Nucleus accumbens (tissue), 56 donors: ENCODE measurements at regions not wholly inside any gene's neighbourhood (a gene's known extent, or its start where the extent isn't known, plus 50 kb on each side); places are given as distances from the start of the nearest gene placed in this dataset.
"Not testable (repeated sequence)": the region's sequence is repeated elsewhere in the genome, so short reads cannot be mapped to it uniquely, and the experiment has no call there.

Experiments used
- DNase-seq, 56 donors: peaks; one replicate each; lab custom pipeline; 2025; lab: John Stamatoyannopoulos, UW

DNA sequence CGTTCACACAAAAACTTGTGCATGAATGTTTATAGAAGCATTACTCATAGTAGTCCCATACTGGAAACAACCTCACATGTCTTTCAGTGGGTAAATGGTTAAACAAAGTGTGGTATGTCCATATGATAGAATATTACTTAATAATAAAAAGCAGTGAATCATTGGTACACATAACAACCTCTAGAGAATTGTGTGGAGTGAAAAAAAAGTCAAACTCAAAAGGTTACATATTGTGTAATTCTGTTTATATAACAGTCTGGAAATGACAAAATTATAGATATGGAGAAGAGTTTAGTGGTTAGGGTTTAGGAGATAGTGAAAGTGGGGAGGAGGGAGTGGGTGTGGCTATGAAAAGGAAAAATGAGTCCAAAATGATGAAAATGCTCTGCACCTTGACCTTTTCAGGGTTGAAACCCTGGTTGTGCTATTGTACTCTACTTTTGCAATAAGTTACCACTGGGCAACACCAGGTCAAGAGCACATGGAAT is 243.4 kb upstream of the DDI1 start:
- no peak for DNase-seq

GRCh38 chr11:103794262-103794661 is 242.2 kb upstream of the DDI1 start:
- DNase-seq, result no peak

DNA sequence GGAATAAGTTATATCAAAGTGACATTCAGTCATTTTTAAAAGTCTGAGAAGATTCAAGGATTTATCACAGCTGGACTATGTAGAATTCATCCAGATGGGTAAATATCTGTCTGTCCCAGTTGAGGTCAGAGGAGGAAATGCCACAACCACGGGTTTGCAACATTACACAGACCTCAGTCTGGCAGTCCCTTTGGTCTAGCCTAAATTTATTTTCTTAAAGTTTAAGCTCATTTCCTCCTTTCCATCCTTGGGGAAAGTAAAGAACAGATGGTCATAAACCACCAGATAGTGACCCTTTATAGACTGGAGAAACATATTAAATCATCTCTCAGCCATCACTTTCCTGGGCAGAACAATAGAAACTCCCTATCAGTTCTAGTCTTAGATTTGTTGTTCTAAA is 238.4 kb upstream of the DDI1 start:
- no peak for DNase-seq

GRCh38 chr11:103798446-103798845 is 238.0 kb upstream of the DDI1 start:
- DNase-seq, result no peak

DNA sequence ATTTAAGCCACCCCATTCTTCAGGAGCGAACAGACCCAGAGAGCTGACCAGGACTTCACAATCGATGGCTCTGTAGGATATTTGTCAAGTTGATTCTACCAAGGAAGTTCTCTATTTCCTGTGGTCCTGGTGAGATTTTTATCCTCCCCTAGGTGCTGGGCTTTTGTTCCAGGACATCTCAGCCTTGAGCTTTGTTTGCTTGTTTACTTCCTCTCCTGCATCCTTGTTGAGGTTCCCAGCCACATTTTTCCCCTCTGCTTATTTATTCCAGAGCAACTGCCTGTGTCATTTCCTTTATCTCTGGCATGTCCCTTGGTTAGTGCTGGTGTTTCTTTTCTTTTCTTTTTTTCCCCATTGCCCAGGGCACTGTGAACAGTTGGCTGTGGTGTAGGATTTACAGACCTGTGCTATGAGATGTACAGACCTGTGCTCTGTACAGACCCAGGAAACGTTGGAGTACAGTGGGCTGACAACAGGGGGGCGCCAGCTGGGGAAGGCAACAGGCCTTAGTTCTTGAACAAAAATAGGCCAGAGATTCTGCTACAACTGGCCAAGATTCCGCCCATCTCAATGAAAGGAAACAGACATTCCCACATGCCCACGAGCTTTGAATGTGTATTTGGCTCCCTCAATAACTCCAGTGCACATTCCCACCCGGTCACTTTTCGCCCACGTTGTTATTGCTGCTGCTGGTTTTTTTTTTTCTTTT is 235.9 kb upstream of the DDI1 start:
- DNase-seq, result no peak

GRCh38 chr11:103803062-103803461 is 233.4 kb upstream of the DDI1 start:
- no peak for DNase-seq

GRCh38 chr11:103805688-103806009 is 230.8 kb upstream of the DDI1 start:
- no peak for DNase-seq

GRCh38 chr11:103806130-103806895 is 230.1 kb upstream of the DDI1 start:
- DNase-seq, result peak in 1 of 56 donors; percentile 6

DNA sequence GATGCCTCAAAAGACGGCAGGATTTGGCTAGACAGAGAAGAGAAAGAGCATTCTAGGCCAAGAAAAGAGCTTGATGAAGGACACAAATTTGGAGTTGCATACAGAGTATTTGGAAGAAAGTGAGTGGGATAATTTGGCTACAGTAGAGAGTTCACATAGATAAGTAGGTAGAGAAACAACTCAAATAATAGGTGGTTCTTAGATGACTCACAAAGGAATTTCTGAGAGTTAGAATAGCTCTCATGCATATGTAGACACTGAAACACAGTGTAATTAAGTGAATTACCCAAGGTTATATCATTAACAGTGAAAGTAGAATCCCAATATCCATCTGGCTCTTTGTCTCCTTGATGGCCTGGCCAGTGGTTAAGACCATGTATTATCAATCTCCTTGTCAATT is 228.6 kb upstream of the DDI1 start:
- DNase-seq, result no peak

DNA sequence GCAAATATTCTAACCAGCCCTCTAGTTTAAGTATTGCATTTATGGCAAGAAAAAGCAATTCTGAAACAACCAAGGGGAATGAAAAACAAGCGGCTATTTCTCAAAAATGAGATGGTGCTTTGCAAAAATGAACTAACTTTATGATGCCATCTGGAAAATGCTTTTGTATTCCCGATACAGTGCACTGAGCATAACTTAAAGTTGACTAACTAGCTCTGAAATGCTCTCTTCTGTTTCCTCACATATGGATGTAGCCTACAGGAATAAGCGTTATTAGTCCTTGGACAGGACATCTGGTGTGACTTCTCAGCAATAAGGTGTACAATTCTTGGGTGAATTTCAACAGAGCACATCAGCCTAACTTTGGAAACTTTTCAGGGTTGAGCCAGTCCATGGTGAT is 228.2 kb upstream of the DDI1 start:
- DNase-seq, result no peak

DNA sequence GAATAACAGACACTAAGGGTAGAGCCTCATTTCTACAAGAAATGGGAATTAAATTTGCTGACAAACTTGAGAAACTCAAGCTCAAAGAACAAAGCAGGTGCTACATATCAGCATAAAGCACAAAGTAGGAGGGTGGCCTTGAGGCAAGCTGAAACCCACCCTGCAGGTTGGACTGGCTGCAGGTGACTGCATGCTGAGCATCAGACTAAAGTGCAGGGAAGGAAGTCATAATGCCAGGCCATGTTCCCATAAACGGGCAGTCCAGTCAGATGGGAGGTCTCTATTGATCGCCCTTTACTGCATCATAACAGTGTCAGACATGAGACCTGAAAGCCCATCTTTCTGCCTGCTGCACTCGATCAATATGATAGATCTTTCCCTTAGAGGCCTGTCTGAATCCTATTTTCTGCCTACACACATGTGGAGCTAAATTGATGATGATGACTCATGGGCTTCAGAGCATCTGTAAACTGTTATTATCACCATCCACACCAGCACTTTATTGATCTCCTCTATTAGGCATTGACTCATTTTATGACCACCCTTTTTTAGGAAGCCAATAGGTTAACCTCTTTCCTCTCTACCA is 224.5 kb upstream of the DDI1 start:
- no peak for DNase-seq

DNA sequence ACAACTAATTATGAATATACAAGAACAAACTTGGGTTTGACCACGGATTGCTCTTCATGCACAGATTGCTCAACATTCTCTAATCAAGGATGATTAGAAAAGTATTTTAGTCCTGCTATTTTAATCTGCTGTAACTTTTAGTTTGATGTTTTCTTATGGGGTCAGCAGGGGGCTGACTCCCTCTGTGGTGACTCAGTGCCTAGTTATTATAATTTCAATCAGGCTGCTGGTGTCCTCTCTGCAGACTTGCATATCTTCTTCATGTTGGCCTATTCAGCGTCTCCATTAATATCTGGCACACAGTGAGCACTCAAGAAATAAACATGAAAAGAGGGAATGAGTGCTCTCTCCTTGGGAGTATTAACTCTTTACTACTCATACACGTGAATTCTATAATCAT is 223.8 kb upstream of the DDI1 start:
- DNase-seq, result no peak

DNA sequence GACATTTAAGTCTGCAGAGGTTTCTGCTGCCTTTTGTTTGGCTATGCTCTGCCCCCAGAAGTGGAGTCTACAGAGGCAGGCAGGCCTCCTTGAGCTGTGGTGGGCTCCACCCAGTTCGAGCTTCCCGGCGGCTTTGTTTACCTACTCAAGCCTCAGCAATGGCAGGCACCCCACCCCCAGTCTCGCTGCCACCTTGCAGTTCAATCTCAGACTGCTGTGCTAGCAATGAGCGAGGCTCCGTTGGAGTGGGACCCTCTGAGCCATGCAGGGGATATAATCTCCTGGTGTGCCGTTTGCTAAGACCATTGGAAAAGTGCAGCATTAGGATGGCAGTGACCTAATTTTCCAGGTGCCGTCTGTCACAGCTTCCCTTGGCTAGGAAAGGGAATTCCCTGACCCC is 216.1 kb upstream of the DDI1 start:
- DNase-seq, result not testable (repeated sequence)

DNA sequence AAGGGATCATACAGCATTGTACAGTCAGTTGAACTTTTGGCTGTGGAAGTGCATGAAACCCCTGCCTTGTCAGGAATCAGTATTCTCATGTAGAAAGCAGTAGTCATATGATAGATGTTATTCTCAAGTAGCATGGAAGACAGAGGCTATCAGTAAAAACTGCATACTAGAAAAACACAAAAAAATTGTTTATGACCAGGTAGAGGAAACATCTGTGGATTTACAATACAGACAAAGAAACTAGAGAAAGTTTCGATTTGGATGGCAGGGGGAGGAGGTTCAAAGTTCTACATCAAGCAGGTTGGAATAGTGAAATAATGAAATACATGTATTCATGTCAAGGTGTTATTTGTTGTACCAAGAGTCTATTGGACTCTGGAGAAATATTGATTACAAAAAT is 212.3 kb upstream of the DDI1 start:
- DNase-seq, result no peak

- no peak for DNase-seq
Observed at GRCh38 chr11:103825469-103825868, 211.0 kb upstream of the DDI1 start.

GRCh38 chr11:103826856-103827255 is 209.6 kb upstream of the DDI1 start:
- no peak for DNase-seq

DNA sequence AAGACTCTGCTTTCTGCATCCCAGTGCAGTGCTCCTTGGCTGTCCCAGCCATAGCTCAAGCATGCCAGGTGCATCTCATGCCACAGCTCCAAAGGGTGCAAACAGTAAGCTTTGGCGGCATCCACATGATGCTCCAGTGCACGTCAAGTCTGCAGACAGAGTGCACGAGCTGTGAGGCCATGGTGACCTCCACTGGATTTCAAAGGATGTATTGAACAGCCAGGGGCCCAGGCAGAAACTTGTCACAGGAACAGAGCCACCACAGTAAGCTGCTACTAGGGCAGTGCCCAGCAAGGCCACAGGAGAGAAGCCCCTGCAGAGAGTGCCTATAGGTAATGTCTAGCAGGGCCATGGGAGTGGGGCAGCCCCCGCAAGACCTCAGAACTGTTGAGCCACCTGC is 206.8 kb upstream of the DDI1 start:
- no peak for DNase-seq

DNA sequence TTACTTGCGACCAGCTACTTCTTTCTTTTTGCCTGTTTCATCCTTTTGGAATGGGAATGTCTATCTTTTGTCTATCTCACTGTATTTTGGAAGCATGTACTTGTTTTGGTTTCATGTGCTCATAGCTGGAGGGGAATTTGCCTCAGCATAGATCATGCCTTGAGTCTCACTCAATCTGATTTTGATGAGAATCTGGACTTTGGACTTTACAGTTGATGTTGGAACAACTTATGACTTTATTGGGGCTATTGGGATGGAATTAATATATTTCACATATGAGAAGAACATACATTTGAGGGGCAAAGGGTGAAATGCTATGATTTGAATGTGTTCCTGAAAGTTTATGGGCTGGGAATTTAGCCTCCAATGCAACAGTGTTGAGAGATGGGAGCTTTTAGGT is 206.2 kb upstream of the DDI1 start:
- DNase-seq, result no peak

GRCh38 chr11:103832762-103833161 is 203.7 kb upstream of the DDI1 start:
- no peak for DNase-seq

GRCh38 chr11:103842191-103842590 is 194.2 kb upstream of the DDI1 start:
- peak in 1 of 56 donors; percentile 5 for DNase-seq

DNA sequence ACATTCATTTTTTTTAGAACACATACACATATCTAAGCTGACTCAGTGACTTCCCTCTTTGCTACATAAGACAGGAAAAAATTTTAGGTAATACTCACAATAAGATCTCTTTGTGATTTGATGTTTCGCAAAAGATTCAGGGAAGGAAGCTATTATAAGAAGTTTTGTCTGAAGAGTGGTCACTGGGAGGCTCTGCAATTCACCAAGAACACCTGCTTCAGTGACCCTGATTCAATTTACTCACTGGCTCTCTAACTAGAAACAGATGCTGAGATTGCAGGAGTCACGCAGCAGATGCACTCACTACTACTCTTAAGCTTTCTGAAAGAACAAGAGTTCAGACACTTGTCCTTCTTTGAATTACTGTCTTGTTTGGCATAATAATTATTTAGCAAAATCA is 193.6 kb upstream of the DDI1 start:
- DNase-seq, result no peak
